Stimulated activated CD8-positive, alpha-beta memory T cell treated with anti-CD3 and anti-CD28 coated beads, Interleukin-7, amount 100 ng/mL, for 24 hours (primary cell): ENCODE measurements at regions not wholly inside any gene's neighbourhood (a gene's known extent, or its start where the extent isn't known, plus 50 kb on each side); places are given as distances from the start of the nearest gene placed in this dataset.

ENCODE experiments used
- DNase-seq: peaks from one replicate; pipeline ENCODE4 v3.0.0-alpha.2; 2020; ENCODE audit warnings: low read depth

- no peak for DNase-seq
Measured at GRCh38 chr4:140277576-140277975, 95.9 kb upstream of the SCOC start.

GRCh38 chr4:140271553-140271952 is 101.9 kb upstream of the SCOC start:
- no peak for DNase-seq

GRCh38 chr4:140269369-140269768 is 104.1 kb upstream of the SCOC start:
- no peak for DNase-seq

- DNase-seq: no peak
Measured at GRCh38 chr4:140268186-140268841, 105.1 kb upstream of the SCOC start.

GRCh38 chr4:140267576-140267975 is 105.9 kb upstream of the SCOC start:
- DNase-seq: no peak

GRCh38 chr4:140266958-140267568 is 106.4 kb upstream of the SCOC start:
- no peak for DNase-seq

- DNase-seq: no peak
Measured at GRCh38 chr4:140260227-140260626, 106.2 kb upstream of the MAML3 start.

- no peak for DNase-seq
Measured at GRCh38 chr4:140258476-140258875, 104.5 kb upstream of the MAML3 start.

GRCh38 chr4:140257461-140258305 is 103.7 kb upstream of the MAML3 start:
- DNase-seq: no peak

- no peak for DNase-seq
Measured at GRCh38 chr4:140256941-140257340, 103.0 kb upstream of the MAML3 start.

GRCh38 chr4:140256335-140256734 is 102.4 kb upstream of the MAML3 start:
- no peak for DNase-seq

- no peak for DNase-seq
Measured at GRCh38 chr4:140255927-140256326, 101.9 kb upstream of the MAML3 start.

- no peak for DNase-seq
Measured at GRCh38 chr4:140255467-140255866, 101.5 kb upstream of the MAML3 start.

GRCh38 chr4:140254651-140255299 is 100.8 kb upstream of the MAML3 start:
- no peak for DNase-seq

GRCh38 chr4:140253556-140254027 is 99.6 kb upstream of the MAML3 start:
- DNase-seq: no peak

- DNase-seq: peak; percentile 29
Measured at GRCh38 chr4:140252742-140253555, 99.0 kb upstream of the MAML3 start.

GRCh38 chr4:140252141-140252741 is 98.3 kb upstream of the MAML3 start:
- no peak for DNase-seq

- DNase-seq: no peak
Measured at GRCh38 chr4:140251571-140251970, 97.6 kb upstream of the MAML3 start.

GRCh38 chr4:140250989-140251552 is 97.1 kb upstream of the MAML3 start:
- no peak for DNase-seq

- DNase-seq: no peak
Measured at GRCh38 chr4:140249351-140249750, 95.4 kb upstream of the MAML3 start.

- no peak for DNase-seq
Measured at GRCh38 chr4:140247237-140247636, 93.3 kb upstream of the MAML3 start.
